Kidney capillary endothelial cell (primary cell): ENCODE measurements at regions not wholly inside any gene's neighbourhood (a gene's known extent, or its start where the extent isn't known, plus 50 kb on each side); places are given as distances from the start of the nearest gene placed in this dataset.

Experiments
- DNase-seq: peaks from one replicate; pipeline ENCODE4 v3.0.0-alpha.2; 2018; ENCODE audit warnings: low spot score

GRCh38 chr20:41951615-41952014 lies 333.4 kb upstream of the CHD6 start:
- no peak for DNase-seq

DNA sequence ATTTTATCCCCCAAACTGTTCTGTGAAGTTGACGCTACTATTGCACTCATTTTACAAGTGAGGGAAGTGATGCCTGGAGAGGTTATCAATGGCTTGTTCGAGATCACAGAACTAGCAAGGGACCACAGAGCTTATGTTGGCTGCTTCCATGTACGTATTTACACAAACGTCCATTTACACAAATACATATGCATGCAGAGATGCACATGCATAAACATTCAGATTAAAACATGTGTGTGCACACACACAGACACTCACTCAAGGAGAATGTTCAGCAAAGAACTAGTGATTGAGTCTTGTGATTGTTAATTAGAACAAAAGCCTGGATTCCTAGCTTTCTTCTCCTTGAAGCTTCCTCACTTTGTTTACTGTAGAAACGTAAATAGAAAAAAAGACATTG lies 321.5 kb upstream of the CHD6 start:
- DNase-seq, result no peak

GRCh38 chr20:41938353-41938752 lies 320.2 kb upstream of the CHD6 start:
- no peak for DNase-seq

GRCh38 chr20:41935259-41935791 lies 317.1 kb upstream of the CHD6 start:
- DNase-seq, result no peak

DNA sequence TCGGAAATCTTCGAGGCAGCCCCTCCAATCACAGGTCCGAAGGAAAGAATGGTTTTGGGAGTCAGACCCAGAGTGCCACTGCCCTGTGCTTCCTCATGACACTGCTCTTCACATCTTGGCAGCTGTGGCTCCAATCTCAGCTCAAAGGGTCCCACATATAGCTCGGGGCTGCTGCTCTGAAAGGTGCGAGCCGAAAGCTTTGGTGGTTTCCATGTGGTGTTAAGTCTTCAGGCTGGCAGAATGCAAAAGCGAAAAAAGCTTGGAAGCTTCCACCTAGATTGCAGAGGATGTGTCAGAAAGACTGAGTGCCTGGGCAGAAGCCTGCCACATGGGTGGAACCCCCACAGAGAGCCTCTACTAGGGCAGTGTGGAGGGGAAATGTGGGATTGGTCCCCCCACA lies 314.3 kb upstream of the CHD6 start:
- DNase-seq, result no peak

DNA sequence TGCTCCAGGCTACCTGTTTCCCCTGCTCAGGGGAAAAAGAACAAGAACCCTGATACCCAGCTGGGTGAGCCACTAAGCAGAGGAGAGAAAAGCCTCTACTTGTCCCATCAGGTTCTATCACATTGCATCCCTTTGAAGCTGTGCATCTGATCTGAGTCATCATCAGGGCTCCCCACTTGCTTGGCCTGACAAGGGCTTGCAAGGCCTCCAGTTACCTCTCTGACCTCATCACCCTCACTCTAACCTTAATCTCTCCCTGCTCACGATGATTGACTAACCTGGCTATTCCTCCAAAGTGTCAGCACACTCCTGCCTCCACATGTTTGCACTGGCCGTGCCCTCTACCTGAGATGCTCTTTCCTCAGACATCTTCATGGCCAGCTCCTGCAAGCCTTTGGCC lies 309.5 kb upstream of the CHD6 start:
- DNase-seq, result no peak

- DNase-seq, result no peak
Measured at GRCh38 chr20:41927189-41927588, 309.0 kb upstream of the CHD6 start.

DNA sequence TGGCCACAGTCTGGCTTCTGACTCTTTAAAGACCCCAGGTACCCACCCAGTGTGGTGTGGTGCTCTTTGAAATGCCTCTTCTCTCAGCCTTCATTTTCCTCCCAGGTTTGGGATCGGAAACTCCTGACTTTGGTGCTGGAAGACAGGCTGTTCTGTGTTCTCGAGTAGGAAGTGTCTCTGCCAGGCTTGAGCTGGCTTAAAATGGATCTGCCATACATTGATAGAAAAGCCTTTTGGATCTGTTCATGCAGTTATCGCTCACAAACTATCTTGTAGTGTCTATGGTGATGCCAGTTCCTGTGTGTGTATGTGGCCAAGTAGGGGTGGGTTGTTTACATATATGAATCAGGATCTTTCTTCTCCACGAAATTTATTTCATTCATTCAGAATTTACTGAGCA lies 307.3 kb upstream of the CHD6 start:
- no peak for DNase-seq

- no peak for DNase-seq
Measured at GRCh38 chr20:41923624-41924023, 305.4 kb upstream of the CHD6 start.

- DNase-seq, result no peak
Measured at GRCh38 chr20:41913146-41913545, 295.0 kb upstream of the CHD6 start.

- DNase-seq, result no peak
Measured at GRCh38 chr20:41910558-41910957, 292.4 kb upstream of the CHD6 start.

DNA sequence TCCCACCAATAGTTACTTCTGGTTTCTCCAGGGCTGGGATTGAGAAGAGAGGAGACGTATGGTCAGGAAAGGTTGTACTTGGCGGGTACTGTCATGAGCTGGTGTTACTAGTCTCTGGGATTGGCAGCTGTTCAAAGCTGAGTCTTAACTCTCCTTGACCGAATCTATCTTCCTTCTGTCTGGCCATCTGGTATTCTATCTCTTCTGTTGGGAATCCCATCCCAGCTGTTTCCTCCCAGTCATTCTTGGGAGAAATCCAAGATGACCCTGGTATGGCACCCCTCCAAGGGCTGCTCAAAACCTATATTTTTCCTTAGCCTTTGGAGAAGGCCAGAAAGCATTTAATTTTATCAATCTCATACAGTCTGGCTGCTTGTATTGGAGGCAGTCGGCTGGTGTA lies 287.0 kb upstream of the CHD6 start:
- DNase-seq, result no peak

- no peak for DNase-seq
Measured at GRCh38 chr20:41903586-41903985, 285.4 kb upstream of the CHD6 start.

DNA sequence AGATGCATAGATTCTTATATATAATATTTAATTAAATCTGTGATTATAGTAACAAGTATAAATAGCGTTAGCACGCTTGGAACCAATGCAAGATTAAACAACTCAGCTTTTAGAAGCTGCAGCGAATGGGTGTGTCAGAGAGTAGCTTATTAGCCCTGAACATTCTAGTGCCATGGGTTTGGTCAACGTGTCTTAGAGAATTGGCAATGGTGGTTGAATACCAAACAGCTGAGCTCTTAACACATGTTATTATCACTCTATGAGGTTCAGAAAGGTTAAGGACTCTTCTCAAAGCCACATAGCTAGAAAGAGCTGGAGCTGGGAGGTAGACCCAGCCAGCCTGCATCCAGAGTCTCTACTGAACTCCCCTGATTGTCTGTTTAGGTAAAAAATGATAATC lies 284.2 kb upstream of the CHD6 start:
- DNase-seq, result no peak

- DNase-seq, result no peak
Measured at GRCh38 chr20:41900201-41900691, 282.1 kb upstream of the CHD6 start.

DNA sequence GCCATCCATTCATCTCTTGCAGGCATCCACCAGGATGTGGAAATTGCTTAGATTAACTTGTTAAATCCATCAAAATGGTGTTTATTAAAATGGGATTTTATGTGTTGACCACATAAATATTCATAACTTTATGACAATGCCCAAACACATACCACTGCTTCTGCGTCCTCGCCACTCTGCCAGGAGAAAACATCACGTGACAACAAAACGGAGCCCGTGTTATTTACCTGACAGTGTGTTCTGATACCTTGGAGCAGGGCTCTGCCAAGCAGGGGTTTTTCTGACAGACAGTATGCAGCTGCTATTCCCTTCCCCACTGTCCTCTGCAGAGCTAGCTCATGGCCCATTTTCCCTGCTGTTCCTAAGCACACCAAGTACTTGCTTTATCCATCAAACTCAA lies 279.5 kb upstream of the CHD6 start:
- no peak for DNase-seq

DNA sequence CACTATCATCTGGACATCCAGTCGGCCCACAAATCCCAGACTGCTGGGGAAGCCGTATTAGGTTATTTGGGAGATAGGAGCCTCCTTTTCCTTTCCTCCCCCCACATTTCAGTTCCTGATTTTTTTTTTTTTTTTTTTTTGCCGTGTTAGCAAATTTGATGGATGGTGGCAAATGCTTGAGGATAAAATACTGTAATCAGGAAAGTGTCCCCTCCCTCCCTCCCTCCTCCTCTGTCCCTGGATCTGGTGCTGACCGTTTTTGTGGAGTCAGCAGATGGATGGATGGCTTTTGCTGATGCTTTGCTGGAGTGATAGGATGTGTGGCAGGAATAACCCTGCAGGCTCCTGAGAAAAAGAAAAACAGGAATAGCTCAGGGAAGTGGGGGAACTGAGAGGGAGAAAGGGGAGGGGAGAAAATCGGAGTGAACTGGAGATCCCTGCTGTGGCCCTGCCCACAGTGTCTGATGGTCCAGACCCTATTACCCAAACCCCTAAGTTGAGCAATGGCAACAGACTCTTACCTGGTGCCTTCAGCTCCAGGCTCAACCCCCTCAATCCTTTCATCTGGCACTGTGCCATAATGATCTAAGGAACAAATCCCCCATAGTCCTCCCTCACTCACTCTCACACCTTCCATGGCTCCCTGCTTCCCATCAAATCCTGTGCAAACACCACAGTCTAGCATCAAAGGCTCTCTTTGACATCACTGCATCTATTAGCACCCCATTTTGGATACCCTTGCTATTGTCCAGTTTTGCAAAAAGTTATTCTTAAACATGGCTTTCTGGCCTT lies 277.3 kb upstream of the CHD6 start:
- no peak for DNase-seq

DNA sequence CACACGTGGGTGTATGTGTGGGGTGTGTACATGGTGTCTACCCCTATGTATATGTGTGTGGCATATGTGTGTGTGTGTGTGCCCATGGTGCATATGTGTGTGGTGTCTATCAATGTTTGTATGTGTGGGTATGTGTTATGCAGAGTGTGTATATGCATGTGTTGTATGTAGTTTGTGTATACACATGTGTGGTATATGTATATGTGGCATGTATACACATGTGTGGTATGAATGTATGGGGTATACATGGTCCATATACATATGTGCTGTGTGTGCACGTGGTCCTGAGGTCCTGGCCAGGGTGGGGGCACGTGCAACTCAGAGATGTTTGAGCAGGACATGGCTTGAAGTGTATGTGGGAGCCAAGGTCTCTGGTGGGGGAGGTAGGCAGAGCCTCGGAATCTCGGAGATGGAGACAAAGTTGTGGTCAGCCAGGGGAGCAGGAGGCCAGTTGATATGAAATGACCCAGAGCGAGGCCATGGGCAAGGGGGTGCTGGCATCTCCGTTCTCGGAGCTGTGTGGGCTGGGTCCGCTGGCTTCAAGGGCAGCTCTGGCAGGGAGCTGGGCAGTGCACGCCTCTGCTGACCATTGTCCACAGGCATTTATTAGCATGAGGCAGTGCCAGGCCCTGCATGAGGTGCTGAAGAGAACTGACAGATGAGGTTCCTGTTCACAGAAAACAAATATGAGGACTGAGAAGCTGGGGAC lies 276.2 kb upstream of the CHD6 start:
- DNase-seq, result no peak

DNA sequence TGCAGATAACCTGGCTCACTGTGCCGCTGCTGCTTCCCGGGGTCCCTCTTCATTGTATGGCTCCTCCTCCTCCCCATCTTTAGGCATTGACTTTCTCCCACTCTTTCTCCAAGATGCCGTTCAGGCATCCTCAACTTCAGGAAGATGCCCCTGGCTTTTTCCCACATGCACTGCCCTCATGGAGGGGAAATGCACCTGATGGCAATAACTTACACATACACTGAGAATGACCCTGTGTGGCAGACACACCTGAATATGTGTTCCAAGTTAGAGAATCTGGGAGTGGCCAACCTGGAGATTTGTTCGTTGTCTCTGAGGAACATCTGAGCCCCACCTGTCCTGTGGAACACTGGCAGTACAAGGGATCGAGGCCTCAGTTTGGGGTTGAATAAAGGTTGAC lies 273.9 kb upstream of the CHD6 start:
- no peak for DNase-seq

- no peak for DNase-seq
Measured at GRCh38 chr20:41889844-41890224, 271.7 kb upstream of the CHD6 start.

DNA sequence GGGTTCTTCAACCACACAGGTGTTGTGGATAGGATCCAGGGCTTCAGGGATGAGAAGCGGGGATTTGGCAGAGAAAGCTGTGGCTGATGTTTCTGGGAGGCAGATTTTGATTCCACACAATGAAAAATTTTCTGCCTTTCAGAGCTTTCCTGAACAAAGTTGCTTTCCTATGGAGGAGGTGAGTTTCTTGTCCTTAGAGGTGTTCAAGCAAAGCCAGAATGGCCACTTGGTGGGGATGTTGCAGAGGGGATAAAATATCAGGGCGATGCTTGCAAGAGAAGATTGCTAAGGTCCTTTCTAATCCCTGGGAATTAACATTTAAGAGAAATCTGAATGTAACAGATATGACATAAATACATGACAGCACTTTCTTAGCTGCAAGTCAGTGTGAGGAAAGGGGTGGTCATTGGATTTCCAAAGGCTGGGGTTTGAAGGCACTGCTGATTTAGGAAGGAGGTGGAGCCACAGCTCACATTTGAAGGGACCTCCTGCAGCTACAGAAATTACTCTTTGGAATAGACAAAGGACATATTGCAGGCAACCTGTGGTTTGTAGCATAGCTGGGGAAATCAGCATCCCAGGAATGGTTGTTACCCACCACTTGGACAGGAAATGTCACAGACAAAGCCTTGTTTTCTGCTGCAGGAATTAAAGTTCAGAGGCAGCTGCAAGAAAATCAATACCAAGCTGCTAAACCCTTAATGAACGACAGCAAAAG lies 271.1 kb upstream of the CHD6 start:
- no peak for DNase-seq

DNA sequence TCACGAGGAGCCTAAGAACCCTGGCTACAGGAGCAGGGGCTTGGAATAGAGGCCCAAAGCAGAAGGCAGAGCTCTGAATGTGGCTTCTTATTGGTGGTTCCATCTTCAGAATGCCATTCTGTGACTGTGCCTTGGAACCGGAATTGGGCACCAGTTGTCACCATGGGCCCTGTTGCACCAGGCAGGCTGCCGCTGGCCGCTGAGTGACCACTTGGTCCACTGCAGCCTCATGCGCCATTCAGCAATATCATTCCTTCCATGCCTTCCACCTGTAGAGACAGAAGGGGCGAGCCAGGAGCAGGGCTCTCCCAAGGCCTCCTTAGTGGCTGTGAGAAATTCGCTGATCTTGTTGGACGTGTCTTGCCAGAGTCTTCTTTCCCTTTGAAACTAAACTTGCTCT lies 270.3 kb upstream of the CHD6 start:
- DNase-seq, result no peak

DNA sequence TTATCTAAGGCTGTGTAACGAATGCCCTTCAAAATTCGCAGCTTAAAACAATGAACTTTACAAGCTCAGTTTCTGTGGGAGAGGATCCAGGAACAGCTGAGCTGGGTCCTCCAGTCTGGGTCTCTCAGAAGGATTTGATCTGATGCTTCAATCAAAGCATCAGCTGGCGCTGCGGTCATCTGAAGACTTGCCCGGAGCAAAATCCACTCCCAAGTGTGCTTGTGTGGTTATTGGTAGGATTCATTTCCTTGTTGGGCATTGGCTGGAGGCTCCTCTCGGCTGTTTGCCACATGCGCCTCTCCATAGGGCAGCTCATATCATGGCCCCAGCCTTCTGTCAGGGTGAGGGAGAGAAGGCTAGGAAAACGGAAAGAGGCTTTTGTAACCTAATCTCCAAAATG lies 269.3 kb upstream of the CHD6 start:
- no peak for DNase-seq
